ENCODE measurements at regions not wholly inside any gene's neighbourhood (a gene's known extent, or its start where the extent isn't known, plus 50 kb on each side); places are given as distances from the start of the nearest gene placed in this dataset.
A peak's percentile ranks its signal among the peaks of the same experiment; 100 is the strongest.
"Not testable (repeated sequence)": the region's sequence is repeated elsewhere in the genome, so short reads cannot be mapped to it uniquely, and the experiment has no call there.

- H3K9me2 ChIP-seq (replicated peaks; ENCODE audit: low read length); CTCF ChIA-PET; H3K4me2 ChIP-seq (ENCODE audit: low read length); H4K20me1 ChIP-seq (ENCODE audit: low read length); H3K9me3 ChIP-seq (ENCODE audit: low read length); intact Hi-C loops (cut with micrococcal nuclease); H3K4me1 ChIP-seq (ENCODE audit: insufficient read depth, low read length); H3K4me3 ChIP-seq (ENCODE audit: low read length); BruUV-seq (replicated peaks); H3K79me2 ChIP-seq (ENCODE audit: low read length); H3K27me3 ChIP-seq (ENCODE audit: low read length); H3K9ac ChIP-seq (ENCODE audit: low read length); H3K36me3 ChIP-seq (ENCODE audit: low read depth, low read length); H3F3A ChIP-seq (ENCODE audit: low read length, unreplicated experiment); H2AFZ ChIP-seq (ENCODE audit: low read length); H3K27ac ChIP-seq (ENCODE audit: low read length); DNase-seq; POLR2A ChIA-PET (ENCODE audit: unreplicated experiment): not testable (repeated sequence)
- peak; percentile 95 for ATAC-seq
These were observed 78.2 kb upstream of the PLGLB2 start for GRCh38 chr2:87669633-87670231.

DNA sequence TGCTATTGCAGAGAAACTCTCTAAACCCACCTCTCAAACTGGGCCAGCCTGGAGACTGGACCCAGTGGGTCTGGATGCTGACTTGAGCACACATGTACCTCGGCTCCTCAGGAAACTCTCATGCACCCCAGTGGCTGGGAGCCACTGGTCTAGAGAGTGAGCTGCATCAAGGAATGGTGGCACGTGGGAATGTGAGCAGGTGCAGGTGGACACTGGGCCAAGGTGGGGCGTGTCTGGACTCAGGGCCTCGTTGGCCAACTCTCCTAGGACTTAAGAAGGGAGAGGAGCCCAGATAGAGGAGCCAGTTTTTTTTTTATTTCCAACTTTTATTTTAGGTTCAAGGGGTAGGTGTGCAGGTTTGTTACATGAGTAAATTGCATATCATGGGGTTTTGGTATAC is 75.5 kb upstream of the PLGLB2 start:
- DNase-seq; H3K9me2 ChIP-seq (replicated peaks; ENCODE audit: low read length); CTCF ChIA-PET; H3K27ac ChIP-seq (ENCODE audit: low read length); H3K36me3 ChIP-seq (ENCODE audit: low read depth, low read length); H3K79me2 ChIP-seq (ENCODE audit: low read length); H2AFZ ChIP-seq (ENCODE audit: low read length); BruUV-seq (replicated peaks); intact Hi-C loops (cut with micrococcal nuclease); POLR2A ChIA-PET (ENCODE audit: unreplicated experiment); H3K9me3 ChIP-seq (ENCODE audit: low read length); ATAC-seq; H3F3A ChIP-seq (ENCODE audit: low read length, unreplicated experiment); H3K9ac ChIP-seq (ENCODE audit: low read length); H3K4me2 ChIP-seq (ENCODE audit: low read length); H3K4me3 ChIP-seq (ENCODE audit: low read length); H3K4me1 ChIP-seq (ENCODE audit: insufficient read depth, low read length); H4K20me1 ChIP-seq (ENCODE audit: low read length); H3K27me3 ChIP-seq (ENCODE audit: low read length): not testable (repeated sequence)

DNA sequence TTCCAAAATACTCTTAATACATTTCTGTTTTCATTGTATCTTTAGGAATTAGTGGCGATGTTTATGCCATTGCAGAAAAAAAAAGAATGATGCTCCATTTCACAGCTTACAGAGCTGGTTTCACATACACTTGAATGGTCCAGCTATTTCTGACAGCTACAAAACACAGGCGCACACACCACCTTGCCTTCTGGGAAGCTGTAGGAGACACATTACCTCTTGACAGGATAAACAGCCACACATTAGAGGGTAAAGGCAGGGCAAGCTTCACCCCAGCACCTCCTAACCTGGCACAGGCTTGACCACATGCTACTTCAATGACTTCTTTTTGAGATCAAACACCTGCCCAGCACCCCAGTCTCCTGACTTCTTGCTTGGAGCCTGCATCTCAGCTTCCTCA is 73.2 kb upstream of the PLGLB2 start:
- H3K79me2 ChIP-seq (ENCODE audit: low read length); DNase-seq; H3K9me3 ChIP-seq (ENCODE audit: low read length); H3F3A ChIP-seq (ENCODE audit: low read length, unreplicated experiment); BruUV-seq (replicated peaks); intact Hi-C loops (cut with micrococcal nuclease); H3K4me1 ChIP-seq (ENCODE audit: insufficient read depth, low read length); CTCF ChIA-PET; H3K4me2 ChIP-seq (ENCODE audit: low read length); ATAC-seq; H2AFZ ChIP-seq (ENCODE audit: low read length); H3K9me2 ChIP-seq (replicated peaks; ENCODE audit: low read length); H3K36me3 ChIP-seq (ENCODE audit: low read depth, low read length); H4K20me1 ChIP-seq (ENCODE audit: low read length); H3K9ac ChIP-seq (ENCODE audit: low read length); H3K4me3 ChIP-seq (ENCODE audit: low read length); H3K27ac ChIP-seq (ENCODE audit: low read length); POLR2A ChIA-PET (ENCODE audit: unreplicated experiment); H3K27me3 ChIP-seq (ENCODE audit: low read length): not testable (repeated sequence)

DNA sequence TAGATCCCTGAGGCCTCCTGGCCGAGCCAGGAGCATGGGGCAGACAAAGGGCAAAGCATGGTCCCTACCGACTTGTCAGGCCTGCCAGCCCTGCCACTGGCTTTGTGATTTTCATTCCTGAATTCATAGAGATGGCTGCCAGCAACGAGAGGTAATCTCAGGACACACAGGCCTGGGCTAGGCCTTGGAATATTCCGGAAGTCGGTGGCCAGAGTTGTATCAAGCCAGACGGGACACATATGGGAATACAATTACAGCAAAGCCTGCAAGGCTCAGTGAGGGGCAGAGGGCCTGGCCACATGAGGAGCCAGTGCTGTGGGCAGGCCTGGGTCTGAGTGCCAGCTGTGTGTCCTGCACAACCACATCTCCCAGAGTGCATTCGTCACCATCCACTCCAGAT is 72.4 kb upstream of the PLGLB2 start:
- H3K9ac ChIP-seq (ENCODE audit: low read length); H3K4me1 ChIP-seq (ENCODE audit: insufficient read depth, low read length); H4K20me1 ChIP-seq (ENCODE audit: low read length); H3K4me2 ChIP-seq (ENCODE audit: low read length); DNase-seq; H3K79me2 ChIP-seq (ENCODE audit: low read length); POLR2A ChIA-PET (ENCODE audit: unreplicated experiment); BruUV-seq (replicated peaks); H2AFZ ChIP-seq (ENCODE audit: low read length); CTCF ChIA-PET; H3K9me3 ChIP-seq (ENCODE audit: low read length); intact Hi-C loops (cut with micrococcal nuclease); H3K36me3 ChIP-seq (ENCODE audit: low read depth, low read length); H3F3A ChIP-seq (ENCODE audit: low read length, unreplicated experiment); H3K27ac ChIP-seq (ENCODE audit: low read length); ATAC-seq; H3K4me3 ChIP-seq (ENCODE audit: low read length); H3K9me2 ChIP-seq (replicated peaks; ENCODE audit: low read length); H3K27me3 ChIP-seq (ENCODE audit: low read length): not testable (repeated sequence)

GRCh38 chr2:87677421-87677923 is 70.4 kb upstream of the PLGLB2 start:
- H3K9me2 ChIP-seq (replicated peaks; ENCODE audit: low read length); H3K27ac ChIP-seq (ENCODE audit: low read length); DNase-seq; H3K4me3 ChIP-seq (ENCODE audit: low read length); H3K9me3 ChIP-seq (ENCODE audit: low read length); H3K27me3 ChIP-seq (ENCODE audit: low read length); H3F3A ChIP-seq (ENCODE audit: low read length, unreplicated experiment); H4K20me1 ChIP-seq (ENCODE audit: low read length); H3K36me3 ChIP-seq (ENCODE audit: low read depth, low read length); H3K79me2 ChIP-seq (ENCODE audit: low read length); CTCF ChIA-PET; H3K4me2 ChIP-seq (ENCODE audit: low read length); H3K9ac ChIP-seq (ENCODE audit: low read length); ATAC-seq; BruUV-seq (replicated peaks); H3K4me1 ChIP-seq (ENCODE audit: insufficient read depth, low read length); intact Hi-C loops (cut with micrococcal nuclease); POLR2A ChIA-PET (ENCODE audit: unreplicated experiment); H2AFZ ChIP-seq (ENCODE audit: low read length): not testable (repeated sequence)

- CTCF ChIA-PET; H3K4me1 ChIP-seq (ENCODE audit: insufficient read depth, low read length); DNase-seq; intact Hi-C loops (cut with micrococcal nuclease); H3K9me2 ChIP-seq (replicated peaks; ENCODE audit: low read length); H3K4me3 ChIP-seq (ENCODE audit: low read length); H3K79me2 ChIP-seq (ENCODE audit: low read length); H3K4me2 ChIP-seq (ENCODE audit: low read length); H3K27ac ChIP-seq (ENCODE audit: low read length); H2AFZ ChIP-seq (ENCODE audit: low read length); H3K27me3 ChIP-seq (ENCODE audit: low read length); H3K9me3 ChIP-seq (ENCODE audit: low read length); H4K20me1 ChIP-seq (ENCODE audit: low read length); POLR2A ChIA-PET (ENCODE audit: unreplicated experiment); BruUV-seq (replicated peaks); H3F3A ChIP-seq (ENCODE audit: low read length, unreplicated experiment); H3K9ac ChIP-seq (ENCODE audit: low read length); H3K36me3 ChIP-seq (ENCODE audit: low read depth, low read length): not testable (repeated sequence)
- peak; percentile 96 for ATAC-seq
These were observed 69.1 kb upstream of the PLGLB2 start for GRCh38 chr2:87678742-87679173.

GRCh38 chr2:87679950-87680349 is 67.9 kb upstream of the PLGLB2 start:
- H3K9me3 ChIP-seq (ENCODE audit: low read length); H3K27ac ChIP-seq (ENCODE audit: low read length); H3K9me2 ChIP-seq (replicated peaks; ENCODE audit: low read length); H2AFZ ChIP-seq (ENCODE audit: low read length); H3K27me3 ChIP-seq (ENCODE audit: low read length); intact Hi-C loops (cut with micrococcal nuclease); H3K79me2 ChIP-seq (ENCODE audit: low read length); H3K4me2 ChIP-seq (ENCODE audit: low read length); H4K20me1 ChIP-seq (ENCODE audit: low read length); BruUV-seq (replicated peaks); CTCF ChIA-PET; H3K9ac ChIP-seq (ENCODE audit: low read length); POLR2A ChIA-PET (ENCODE audit: unreplicated experiment); H3K36me3 ChIP-seq (ENCODE audit: low read depth, low read length); H3F3A ChIP-seq (ENCODE audit: low read length, unreplicated experiment); DNase-seq; H3K4me3 ChIP-seq (ENCODE audit: low read length); ATAC-seq; H3K4me1 ChIP-seq (ENCODE audit: insufficient read depth, low read length): not testable (repeated sequence)

All from PC-3 (cell line).